ENCODE measurements at regions not wholly inside any gene's neighbourhood (a gene's known extent, or its start where the extent isn't known, plus 50 kb on each side); places are given as distances from the start of the nearest gene placed in this dataset.

- Histone ChIP-seq H3K4me2 (ENCODE audit: low read depth, low read length) (no peak overlapping the region), H4K20me1 (ENCODE audit: insufficient read depth, low read length) (no peaks in the 10 kb centered on the region), H3K9me1 (ENCODE audit: insufficient read depth, low read length) (no peaks in the 10 kb centered on the region), H2BK20ac (ENCODE audit: low read depth, low read length) (no peak overlapping the region), H3K4ac (ENCODE audit: low read depth, low read length) (no peak overlapping the region), H4K91ac (ENCODE audit: insufficient read depth, low read depth, low read length) (no peak overlapping the region), H3K23ac (ENCODE audit: low read depth, low read length) (no peak overlapping the region), H2AK5ac (ENCODE audit: low read depth, low read length) (no peak overlapping the region), H4K5ac (ENCODE audit: low read depth, low read length) (no peak overlapping the region), H2BK120ac (ENCODE audit: low read depth, low read length) (no peak overlapping the region), H3K14ac (replicated peaks; ENCODE audit: low read depth, low read length) (no peak overlapping the region), H3K18ac (ENCODE audit: low read depth, low read length) (no peak overlapping the region), H3K36me3 (ENCODE audit: control insufficient read depth, insufficient read depth, low read length) (no peaks in the 10 kb centered on the region), H3K27ac (ENCODE audit: insufficient read depth, low read length) (no peak overlapping the region), H3K9me3 (ENCODE audit: control insufficient read depth, insufficient read depth, low read length) (no peaks in the 10 kb centered on the region), H3K4me3 (ENCODE audit: insufficient read depth, low read depth, low read length) (no peak overlapping the region), H2AFZ (replicated peaks; ENCODE audit: low read length, poor library complexity) (no peak overlapping the region), H2BK15ac (ENCODE audit: low read depth, low read length) (no peak overlapping the region), H4K8ac (ENCODE audit: low read depth in 2 of 2, low read length in 2 of 2) (no peak overlapping the region), H3K79me1 (ENCODE audit: low read depth in 1 of 2, low read length in 2 of 2) (no peaks in the 10 kb centered on the region), H2AK9ac (replicated peaks; ENCODE audit: low read depth, low read length, poor library complexity) (no peak overlapping the region), H3K9ac (ENCODE audit: low read depth, low read length) (no peak overlapping the region), H3K4me1 (ENCODE audit: control insufficient read depth, insufficient read depth, low read length) (no peaks in the 10 kb centered on the region), H2BK5ac (ENCODE audit: low read depth, low read length, poor library complexity, severe bottlenecking) (no peak overlapping the region), H3K27me3 (ENCODE audit: control insufficient read depth, insufficient read depth, low read length) (no peaks in the 10 kb centered on the region), H3K56ac (ENCODE audit: extremely low read depth, insufficient read depth, low read length) (no peak overlapping the region)
- WGBS, 2 experiments (ENCODE audit: extremely low coverage in 2 of 2, insufficient read length in 1 of 2), result 71% methylated on average over 1 of the region's 8 CpGs; no CpG with 5 or more reads in 1 of the 2 experiments
- POLR2A ChIA-PET (ENCODE audit: unreplicated experiment), result no interaction called here
- intact Hi-C loops (cut with micrococcal nuclease) (no loop called here), in situ Hi-C loops (cut with MboI; ENCODE audit: low sequenced_read_pairs) (no loop called here), dilution Hi-C loops (cut with HindIII; ENCODE audit: low sequenced_read_pairs, unreplicated experiment) (no loop called here)
- no peak for ATAC-seq (ENCODE audit: low read depth)
- CTCF ChIA-PET, result no interaction called here
- peak; percentile 22 for DNase-seq
- no TSS peak for BruUV-seq (replicated peaks)
- TF ChIP-seq MAFK (IDR thresholded peaks at IDR 0.05; ENCODE audit: low read depth, low read length), result no peak
- no peak for TF ChIP-seq RFX5 (IDR thresholded peaks at IDR 0.05; ENCODE audit: low read depth, low read length)
- no peak for TF ChIP-seq CHD1 (IDR thresholded peaks at IDR 0.05; ENCODE audit: low read depth, low read length)
- no peak for TF ChIP-seq BHLHE40 (IDR thresholded peaks at IDR 0.05; ENCODE audit: low read depth, low read length)
- TF ChIP-seq RAD21 (IDR thresholded peaks at IDR 0.05; ENCODE audit: low read length), result no peak
- TF ChIP-seq CEBPB (IDR thresholded peaks at IDR 0.05; ENCODE audit: low read depth, low read length), result no peak
These were observed 132.7 kb downstream of the CASP12 start for GRCh38 chr11:104765401-104766095.

Measured in IMR-90 (cell line).